H1 (cell line): ENCODE measurements at regions not wholly inside any gene's neighbourhood (a gene's known extent, or its start where the extent isn't known, plus 50 kb on each side); places are given as distances from the start of the nearest gene placed in this dataset.

Experiments used
- CTCF ChIA-PET: fragments of 300-600 bp; sonication (Branson Sonifier 250); formaldehyde crosslinking; loops from one replicate; lab custom pipeline; 2021; ENCODE audit not compliant: partially characterized antibody; lab: Charles Lee
- POLR2A ChIA-PET: fragments of 300-600 bp; sonication (Branson Sonifier 250); formaldehyde crosslinking; loops from one replicate; lab custom pipeline; 2021; ENCODE audit warnings: inconsistent platforms; ENCODE audit not compliant: partially characterized antibody; lab: Charles Lee
- DNase-seq, 2 experiments: peaks; one replicate each; pipeline versions ENCODE4 v3.0.0 to v3.0.0-alpha.2; 2010 to 2022; ENCODE audit warnings: low spot score in 2 of 2, low read depth in 1 of 2, mixed read lengths in 1 of 2
- FAIRE-seq: peaks from 2 replicates; lab custom pipeline; 2011; peaks lifted over from hg19 to GRCh38; lab: Jason Lieb, UNC
- H2AFZ ChIP-seq: 2 replicates; pipeline ENCODE4 v1.8.1; 2012; ENCODE audit warnings: low read length, inconsistent platforms
- H2AK5ac ChIP-seq: 2 replicates; pipeline ENCODE4 v1.6.1; 2013; ENCODE audit warnings: low read depth, low read length
- H2BK120ac ChIP-seq: replicated peaks from 2 replicates; pipeline ENCODE3; 2013; ENCODE audit warnings: low read depth, low read length, inconsistent platforms
- H2BK12ac ChIP-seq: 2 replicates; pipeline ENCODE4 v1.6.1; 2013; ENCODE audit warnings: low read depth, low read length
- H2BK15ac ChIP-seq: 2 replicates; pipeline ENCODE4 v1.6.1; 2013; ENCODE audit warnings: low read length
- H2BK20ac ChIP-seq: 2 replicates; pipeline ENCODE4 v1.6.1; 2013; ENCODE audit warnings: low read length
- H2BK5ac ChIP-seq: 2 replicates; pipeline ENCODE4 v1.6.1; 2013; ENCODE audit warnings: low read depth, low read length
- H3K14ac ChIP-seq: 2 replicates; pipeline ENCODE4 v1.6.1; 2013; ENCODE audit warnings: inconsistent platforms; ENCODE audit not compliant: insufficient read length
- H3K18ac ChIP-seq: 2 replicates; pipeline ENCODE4 v1.6.1; 2013; ENCODE audit warnings: low read length; ENCODE audit errors: extremely low read depth
- H3K23ac ChIP-seq: 2 replicates; pipeline ENCODE4 v1.6.1; 2013; ENCODE audit warnings: inconsistent platforms; ENCODE audit not compliant: insufficient read length
- H3K23me2 ChIP-seq: 2 replicates; pipeline ENCODE4 v1.6.1; 2013; ENCODE audit warnings: low read depth, low read length
- H3K27ac ChIP-seq: 2 replicates; pipeline ENCODE4 v1.6.1; 2011; ENCODE audit warnings: low read depth, low read length, inconsistent platforms
- H3K27me3 ChIP-seq, 4 experiments: replicated peaks in 1 of 4; 1 replicate in 1 of 4; 2 replicates in 3 of 4; pipeline versions ENCODE4 v1.6.1 to v1.8.1; 2011 to 2013; ENCODE audit warnings: low read length in 3 of 4, mild to moderate bottlenecking in 3 of 4, inconsistent platforms in 2 of 4, mixed read lengths in 2 of 4, moderate library complexity in 1 of 4; ENCODE audit not compliant: control insufficient read depth in 3 of 4, insufficient read depth in 3 of 4; ENCODE audit errors: extremely low read depth in 1 of 4
- H3K36me3 ChIP-seq, 4 experiments: 2 replicates each; pipeline versions ENCODE4 v1.6.1 to v1.8.1; 2011 to 2013; ENCODE audit warnings: mild to moderate bottlenecking in 4 of 4, low read length in 3 of 4, moderate library complexity in 2 of 4, control low read depth in 1 of 4, inconsistent platforms in 1 of 4; ENCODE audit not compliant: insufficient read depth in 4 of 4, control insufficient read depth in 2 of 4
- H3K4ac ChIP-seq: replicated peaks from 2 replicates; pipeline ENCODE3; 2013; ENCODE audit warnings: low read length, low read depth, mixed read lengths, inconsistent platforms; ENCODE audit not compliant: insufficient read length
- H3K4me1 ChIP-seq, 4 experiments: replicated peaks in 1 of 4; 1 replicate in 1 of 4; 2 replicates in 3 of 4; pipeline versions ENCODE4 v1.6.1 to v1.8.1; 2011 to 2013; ENCODE audit warnings: low read length in 3 of 4, inconsistent platforms in 2 of 4, mixed read lengths in 1 of 4; ENCODE audit not compliant: insufficient read depth in 4 of 4, control insufficient read depth in 3 of 4
- H3K4me2 ChIP-seq, 2 experiments: 2 replicates each; pipeline versions ENCODE4 v1.6.1 to v1.8.1; 2011 to 2013; ENCODE audit warnings: low read depth in 2 of 2, low read length in 2 of 2, control low read depth in 1 of 2, inconsistent platforms in 1 of 2, mild to moderate bottlenecking in 1 of 2; ENCODE audit not compliant: insufficient read depth in 1 of 2
- H3K4me3 ChIP-seq, 4 experiments: fragments of 200-600, 300-600 bp in 1 of 4; sonication (generic), shearing (Covaris generic), sonication (Bioruptor Twin) in 1 of 4; 2 replicates each; pipeline versions ENCODE4 v1.5.1 to v1.8.1; 2011 to 2016; ENCODE audit warnings: low read length in 4 of 4, low read depth in 3 of 4, control low read depth in 2 of 4, inconsistent platforms in 2 of 4, mild to moderate bottlenecking in 2 of 4, mixed read lengths in 1 of 4, moderate library complexity in 1 of 4; ENCODE audit not compliant: insufficient read depth in 2 of 4; ENCODE audit errors: extremely low read depth in 1 of 4
- H3K56ac ChIP-seq: replicated peaks from 2 replicates; pipeline ENCODE3; 2013; ENCODE audit warnings: low read depth, mild to moderate bottlenecking, mixed read lengths, low read length, inconsistent platforms; ENCODE audit not compliant: insufficient read length
- H3K79me1 ChIP-seq: 2 replicates; pipeline ENCODE4 v1.6.1; 2013; ENCODE audit warnings: low read depth, low read length, control low read depth
- H3K79me2 ChIP-seq, 2 experiments: 2 replicates each; pipeline versions ENCODE4 v1.6.1 to v1.8.1; 2012 to 2013; ENCODE audit warnings: low read length in 2 of 2, mild to moderate bottlenecking in 2 of 2, inconsistent platforms in 1 of 2; ENCODE audit not compliant: insufficient read depth in 2 of 2, control insufficient read depth in 1 of 2
- H3K9ac ChIP-seq, 4 experiments: replicated peaks in 1 of 4; 1 replicate in 1 of 4; 2 replicates in 3 of 4; pipeline versions ENCODE4 v1.6.1 to v1.8.1; 2011 to 2013; ENCODE audit warnings: low read depth in 3 of 4, low read length in 3 of 4, control low read depth in 2 of 4, mild to moderate bottlenecking in 2 of 4, moderate library complexity in 2 of 4, inconsistent platforms in 1 of 4; ENCODE audit errors: extremely low read depth in 1 of 4
- H3K9me3 ChIP-seq, 2 experiments: 2 replicates each; pipeline versions ENCODE4 v1.6.1 to v1.8.1; 2012 to 2013; ENCODE audit warnings: mild to moderate bottlenecking in 2 of 2, moderate library complexity in 2 of 2, control low read depth in 1 of 2, inconsistent platforms in 1 of 2, low read depth in 1 of 2, low read length in 1 of 2, mixed read lengths in 1 of 2; ENCODE audit not compliant: insufficient read depth in 2 of 2
- H4K20me1 ChIP-seq, 2 experiments: replicated peaks in 1 of 2; 2 replicates each; pipeline versions ENCODE3 to v1.8.1; 2011 to 2013; ENCODE audit warnings: inconsistent platforms in 2 of 2, low read length in 2 of 2, mild to moderate bottlenecking in 1 of 2; ENCODE audit not compliant: insufficient read depth in 2 of 2, control insufficient read depth in 1 of 2
- H4K5ac ChIP-seq: 2 replicates; pipeline ENCODE4 v1.6.1; 2013; ENCODE audit warnings: low read length, low read depth, mixed read lengths, inconsistent platforms; ENCODE audit not compliant: insufficient read length
- H4K8ac ChIP-seq: 2 replicates; pipeline ENCODE4 v1.8.0; 2013; ENCODE audit warnings: mild to moderate bottlenecking, moderate library complexity, low read length, inconsistent platforms; ENCODE audit not compliant: insufficient read depth; ENCODE audit errors: extremely low read depth
- H4K91ac ChIP-seq: replicated peaks from 2 replicates; pipeline ENCODE3; 2013; ENCODE audit warnings: low read length, mixed read lengths, inconsistent platforms; ENCODE audit not compliant: insufficient read length
- CHD2 ChIP-seq: IDR thresholded peaks from 2 replicates; pipeline ENCODE4 v1.6.1; 2012; ENCODE audit warnings: low read length, improper control_type of control experiment
- JUN ChIP-seq: IDR thresholded peaks from 2 replicates; pipeline ENCODE4 v1.6.1; 2011; ENCODE audit warnings: low read depth, mild to moderate bottlenecking, improper control_type of control experiment, low read length
- TCF12 ChIP-seq: IDR thresholded peaks from 2 replicates; pipeline ENCODE4 v1.6.1; 2011; ENCODE audit warnings: low read depth, mild to moderate bottlenecking, low read length
- WGBS, 2 experiments: shearing (Covaris generic) in 1 of 2; methylation state at CpG; one replicate each; pipeline versions ENCODE4 v1.1.6 to v1.1.7; 2013 to 2015; ENCODE audit warnings: low lambda C conversion rate in 2 of 2, mixed read lengths in 2 of 2, inconsistent platforms in 1 of 2, low coverage in 1 of 2, missing lambda C conversion rate in 1 of 2; ENCODE audit not compliant: insufficient replicate concordance in 2 of 2, insufficient coverage in 1 of 2, insufficient read length in 1 of 2; ENCODE audit errors: extremely low coverage in 1 of 2, missing lambda C conversion rate in 1 of 2; 5-methylcytosine and 5-hydroxymethylcytosine counted together

- Histone ChIP-seq H3K4me1 (peaks cover 0 to 3% (median 1%) of the 10 kb centered on the region in 4 experiments; a peak in 3 of 7 replicates), H3K18ac (no peak overlapping the region), H2BK15ac (no peak overlapping the region), H2AFZ (no peak overlapping the region), H4K91ac (no peak overlapping the region), H4K5ac (no peak overlapping the region), H2BK12ac (no peak overlapping the region), H4K20me1 (no peaks in the 10 kb centered on the region), H3K4me2 (no peak overlapping the region), H3K56ac (no peak overlapping the region), H3K27ac (no peak overlapping the region), H3K79me2 (no peaks in the 10 kb centered on the region), H4K8ac (no peak overlapping the region), H3K9ac (no peak overlapping the region), H2BK20ac (no peak overlapping the region), H3K4me3 (no peak overlapping the region), H2AK5ac (no peak overlapping the region), H3K27me3 (peaks cover 0 to 2% (median 0%) of the 10 kb centered on the region in 4 experiments; a peak in 1 of 7 replicates), H3K23me2 (no peaks in the 10 kb centered on the region), H3K79me1 (no peaks in the 10 kb centered on the region), H3K9me3 (no peaks in the 10 kb centered on the region), H3K36me3 (no peaks in the 10 kb centered on the region), H2BK120ac (no peak overlapping the region), H3K23ac (no peak overlapping the region), H3K4ac (no peak overlapping the region), H3K14ac (no peak overlapping the region), H2BK5ac (no peak overlapping the region)
- ChIA-PET CTCF (interaction anchor here (0.7 kb wide), 1 partner anchor 10 kb away, joined by 3 read pairs; no protein-coding TSS in a partner anchor), POLR2A (no interaction called here)
- WGBS, 2 experiments, result 81% methylated on average over 1 of the region's 1 CpG; no CpG with 5 or more reads in 1 of the 2 experiments
- no peak for DNase-seq
- TF ChIP-seq CHD2 (no peak), TCF12 (no peak), JUN (no peak)
- no peak for FAIRE-seq
Measured at GRCh38 chr6:71410681-71411080, 122.1 kb downstream of the OGFRL1 start.
